ENCODE measurements at regions not wholly inside any gene's neighbourhood (a gene's known extent, or its start where the extent isn't known, plus 50 kb on each side); places are given as distances from the start of the nearest gene placed in this dataset.
"Not testable (repeated sequence)": the region's sequence is repeated elsewhere in the genome, so short reads cannot be mapped to it uniquely, and the experiment has no call there.

- no peak for DNase-seq (ENCODE audit: low spot score)
Measured at GRCh38 chr21:15433091-15433490, 296.7 kb upstream of the USP25 start.

GRCh38 chr21:15434163-15434905, 295.4 kb upstream of the USP25 start:
- no peak for DNase-seq (ENCODE audit: low spot score)

GRCh38 chr21:15436031-15436430, 293.8 kb upstream of the USP25 start:
- DNase-seq (ENCODE audit: low spot score): no peak

- DNase-seq (ENCODE audit: low spot score): no peak
Measured at GRCh38 chr21:15437883-15438282, 291.9 kb upstream of the USP25 start.

- no peak for DNase-seq (ENCODE audit: low spot score)
Measured at GRCh38 chr21:15439726-15440125, 290.1 kb upstream of the USP25 start.

- DNase-seq (ENCODE audit: low spot score): no peak
Measured at GRCh38 chr21:15441060-15441493, 288.7 kb upstream of the USP25 start.

- no peak for DNase-seq (ENCODE audit: low spot score)
Measured at GRCh38 chr21:15441992-15442391, 287.8 kb upstream of the USP25 start.

- no peak for DNase-seq (ENCODE audit: low spot score)
Measured at GRCh38 chr21:15442743-15443469, 286.9 kb upstream of the USP25 start.

GRCh38 chr21:15443740-15444117, 286.1 kb upstream of the USP25 start:
- DNase-seq (ENCODE audit: low spot score): no peak

GRCh38 chr21:15444118-15444960, 285.4 kb upstream of the USP25 start:
- DNase-seq (ENCODE audit: low spot score): no peak

- no peak for DNase-seq (ENCODE audit: low spot score)
Measured at GRCh38 chr21:15445327-15445726, 284.5 kb upstream of the USP25 start.

- no peak for DNase-seq (ENCODE audit: low spot score)
Measured at GRCh38 chr21:15446223-15446622, 283.6 kb upstream of the USP25 start.

GRCh38 chr21:15449556-15449955, 280.2 kb upstream of the USP25 start:
- DNase-seq (ENCODE audit: low spot score): no peak

GRCh38 chr21:15453261-15453660, 276.5 kb upstream of the USP25 start:
- DNase-seq (ENCODE audit: low spot score): no peak

- DNase-seq (ENCODE audit: low spot score): not testable (repeated sequence)
Measured at GRCh38 chr21:15453785-15454184, 276.0 kb upstream of the USP25 start.

GRCh38 chr21:15454931-15455330, 274.9 kb upstream of the USP25 start:
- DNase-seq (ENCODE audit: low spot score): not testable (repeated sequence)

- DNase-seq (ENCODE audit: low spot score): no peak
Measured at GRCh38 chr21:15455819-15456462, 273.8 kb upstream of the USP25 start.

GRCh38 chr21:15457965-15458364, 271.8 kb upstream of the USP25 start:
- no peak for DNase-seq (ENCODE audit: low spot score)

- no peak for DNase-seq (ENCODE audit: low spot score)
Measured at GRCh38 chr21:15462092-15462491, 267.7 kb upstream of the USP25 start.

- DNase-seq (ENCODE audit: low spot score): no peak
Measured at GRCh38 chr21:15466329-15466728, 263.5 kb upstream of the USP25 start.

GRCh38 chr21:15468368-15468767, 261.4 kb upstream of the USP25 start:
- DNase-seq (ENCODE audit: low spot score): no peak
